Endothelial cell (in vitro differentiated cells): ENCODE measurements at regions not wholly inside any gene's neighbourhood (a gene's known extent, or its start where the extent isn't known, plus 50 kb on each side); places are given as distances from the start of the nearest gene placed in this dataset.

Experiments
- DNase-seq: peaks from one replicate; pipeline ENCODE4 v3.0.0; 2021; ENCODE audit warnings: low spot score
- H3K27ac Mint-ChIP-seq: one replicate; pipeline ENCODE4 v1.8.0; 2021; ENCODE audit warnings: mixed read lengths, inconsistent platforms; ENCODE audit not compliant: unreplicated experiment
- H3K27me3 Mint-ChIP-seq: one replicate; pipeline ENCODE4 v1.8.0; 2021; ENCODE audit warnings: mild to moderate bottlenecking, moderate library complexity, mixed read lengths, inconsistent platforms; ENCODE audit not compliant: unreplicated experiment
- H3K36me3 Mint-ChIP-seq: one replicate; pipeline ENCODE4 v1.8.0; 2021; ENCODE audit warnings: mild to moderate bottlenecking, low read depth, mixed read lengths, inconsistent platforms; ENCODE audit not compliant: unreplicated experiment
- H3K4me1 Mint-ChIP-seq: one replicate; pipeline ENCODE4 v1.8.0; 2021; ENCODE audit warnings: mild to moderate bottlenecking, mixed read lengths, inconsistent platforms; ENCODE audit not compliant: unreplicated experiment
- H3K4me3 Mint-ChIP-seq: one replicate; pipeline ENCODE4 v1.8.0; 2021; ENCODE audit warnings: mild to moderate bottlenecking, mixed read lengths, inconsistent platforms; ENCODE audit not compliant: unreplicated experiment
- H3K9me3 Mint-ChIP-seq: one replicate; pipeline ENCODE4 v1.8.0; 2021; ENCODE audit warnings: mixed read lengths, inconsistent platforms; ENCODE audit not compliant: unreplicated experiment
- CTCF ChIP-seq: fragments of 200-600 bp; sonication (generic); IDR thresholded peaks from one replicate; pipeline ENCODE4 v1.5.0; 2021; ENCODE audit warnings: antibody characterized with exemption; ENCODE audit not compliant: unreplicated experiment

GRCh38 chr5:58019614-58020013, 440.3 kb downstream of the PLK2 start:
- Mint-ChIP-seq H3K9me3 (no peaks in the 10 kb centered on the region), H3K4me1 (peaks cover 23% of the 10 kb centered on the region), H3K27ac (no peak overlapping the region), H3K27me3 (no peaks in the 10 kb centered on the region), H3K4me3 (no peak overlapping the region), H3K36me3 (no peaks in the 10 kb centered on the region)
- no peak for TF ChIP-seq CTCF
- DNase-seq: no peak

GRCh38 chr5:58018016-58018415, 441.9 kb downstream of the PLK2 start:
- DNase-seq: no peak
- Mint-ChIP-seq H3K4me3 (no peak overlapping the region), H3K27ac (no peak overlapping the region), H3K9me3 (no peaks in the 10 kb centered on the region), H3K27me3 (no peaks in the 10 kb centered on the region), H3K4me1 (peaks cover 27% of the 10 kb centered on the region), H3K36me3 (no peaks in the 10 kb centered on the region)
- TF ChIP-seq CTCF: no peak

GRCh38 chr5:58016877-58017276, 443.0 kb downstream of the PLK2 start:
- Mint-ChIP-seq H3K9me3 (no peaks in the 10 kb centered on the region), H3K27me3 (no peaks in the 10 kb centered on the region), H3K4me1 (peaks cover 27% of the 10 kb centered on the region), H3K36me3 (no peaks in the 10 kb centered on the region), H3K27ac (no peak overlapping the region), H3K4me3 (no peak overlapping the region)
- TF ChIP-seq CTCF: no peak
- no peak for DNase-seq

GRCh38 chr5:58016358-58016757, 443.5 kb downstream of the PLK2 start:
- no peak overlapping the region for H3K27ac Mint-ChIP-seq
- DNase-seq: no peak
- H3K4me1 Mint-ChIP-seq: peaks cover 27% of the 10 kb centered on the region

GRCh38 chr5:58015175-58015574, 444.7 kb downstream of the PLK2 start:
- no peak overlapping the region for H3K27ac Mint-ChIP-seq

More at GRCh38 chr5:58016358-58016757, 443.5 kb downstream of the PLK2 start:
- H3K4me3 Mint-ChIP-seq: no peak overlapping the region
- no peaks in the 10 kb centered on the region for H3K9me3 Mint-ChIP-seq
- no peaks in the 10 kb centered on the region for H3K36me3 Mint-ChIP-seq
- TF ChIP-seq CTCF: no peak
- H3K27me3 Mint-ChIP-seq: no peaks in the 10 kb centered on the region

More at GRCh38 chr5:58015175-58015574, 444.7 kb downstream of the PLK2 start:
- Mint-ChIP-seq H3K27me3 (no peaks in the 10 kb centered on the region), H3K36me3 (no peaks in the 10 kb centered on the region), H3K9me3 (no peaks in the 10 kb centered on the region), H3K4me1 (peaks cover 25% of the 10 kb centered on the region), H3K4me3 (no peak overlapping the region)
- DNase-seq: no peak
- no peak for TF ChIP-seq CTCF
